Fibroblast of skin of left quadriceps (primary cell): ENCODE measurements at regions not wholly inside any gene's neighbourhood (a gene's known extent, or its start where the extent isn't known, plus 50 kb on each side); places are given as distances from the start of the nearest gene placed in this dataset.
"Not testable (repeated sequence)": the region's sequence is repeated elsewhere in the genome, so short reads cannot be mapped to it uniquely, and the experiment has no call there.

Experiments
- DNase-seq, 2 experiments: peaks; one replicate each; pipeline ENCODE4 v3.0.0-alpha.2; 2013; ENCODE audit warnings: low read depth in 2 of 2

GRCh38 chr4:22630161-22630975 is 62.4 kb upstream of the GBA3 start:
- DNase-seq = not testable (repeated sequence)

- DNase-seq = not testable (repeated sequence)
These were observed 61.6 kb upstream of the GBA3 start for GRCh38 chr4:22631167-22631566.

GRCh38 chr4:22634541-22635181 is 58.1 kb upstream of the GBA3 start:
- DNase-seq = no peak

- not testable (repeated sequence) for DNase-seq
These were observed 57.6 kb upstream of the GBA3 start for GRCh38 chr4:22635182-22635549.

- DNase-seq = no peak
These were observed 57.0 kb upstream of the GBA3 start for GRCh38 chr4:22635692-22636091.

GRCh38 chr4:22637306-22637705 is 55.4 kb upstream of the GBA3 start:
- DNase-seq = no peak
